ENCODE measurements at regions not wholly inside any gene's neighbourhood (a gene's known extent, or its start where the extent isn't known, plus 50 kb on each side); places are given as distances from the start of the nearest gene placed in this dataset.

- no peaks in the 10 kb centered on the region for H3K4me1 ChIP-seq (ENCODE audit: control insufficient read depth, insufficient read depth, low read length)
- SMC1A ChIA-PET (ENCODE audit: uncharacterized antibody, unreplicated experiment) = no interaction called here
- no peaks in the 10 kb centered on the region for H4K20me1 ChIP-seq (ENCODE audit: control insufficient read depth, insufficient read depth)
- RAD21 ChIA-PET (ENCODE audit: unreplicated experiment) = no interaction called here
- H3K9ac ChIP-seq (ENCODE audit: control insufficient read depth, insufficient read depth, low read length) = no peak overlapping the region
- no peak overlapping the region for H2AFZ ChIP-seq (ENCODE audit: control insufficient read depth, low read depth, low read length)
- BruUV-seq (replicated peaks) = no TSS peak
- POLR2A ChIA-PET = interaction anchor here (0.7 kb wide), 1 partner anchor 227 kb away, joined by 4 read pairs; no protein-coding TSS in a partner anchor
- no peak overlapping the region for H3K27ac ChIP-seq (ENCODE audit: control insufficient read depth, insufficient read depth)
- no peak for ATAC-seq
- in situ Hi-C loops (cut with MboI) = no loop called here
- no peak for FAIRE-seq
- WGBS (ENCODE audit: insufficient coverage, insufficient replicate concordance, low lambda C conversion rate, missing lambda C conversion rate) = 62% methylated on average over 4 of the region's 4 CpGs
- no peaks in the 10 kb centered on the region for H3K36me3 ChIP-seq (ENCODE audit: control insufficient read depth in 2 of 2, insufficient read depth in 2 of 2, low read length in 1 of 2)
- no peak for DNase-seq (ENCODE audit: low read depth, low spot score)
- CTCF ChIA-PET = no interaction called here
- TF ChIP-seq TCF3 (IDR thresholded peaks at IDR 0.05; ENCODE audit: borderline replicate concordance, insufficient read depth, low read depth, low read length) = no peak
- H3K4me2 ChIP-seq (ENCODE audit: control insufficient read depth, insufficient read depth) = no peak overlapping the region
- no peak overlapping the region for H3K4me3 ChIP-seq
- no peaks in the 10 kb centered on the region for H3K27me3 ChIP-seq (replicated peaks in 1 of 2; ENCODE audit: control insufficient read depth in 2 of 2, insufficient read depth in 2 of 2, low read length in 1 of 2)
- intact Hi-C loops (cut with micrococcal nuclease; ENCODE audit: unreplicated experiment) = no loop called here
- H3K79me2 ChIP-seq (ENCODE audit: control insufficient read depth, insufficient read depth, low read length) = no peaks in the 10 kb centered on the region
- no peaks in the 10 kb centered on the region for H3K9me3 ChIP-seq (replicated peaks; ENCODE audit: control insufficient read depth, insufficient read depth, low read length)
Observed at GRCh38 chr17:12301551-12301950, 280.9 kb downstream of the MAP2K4 start.

GRCh38 chr17:12302711-12303110 is 282.0 kb downstream of the MAP2K4 start:
- no peak overlapping the region for H3K9ac ChIP-seq (ENCODE audit: control insufficient read depth, insufficient read depth, low read length)
- ChIA-PET POLR2A (no interaction called here), RAD21 (ENCODE audit: unreplicated experiment) (no interaction called here), CTCF (no interaction called here), SMC1A (ENCODE audit: uncharacterized antibody, unreplicated experiment) (no interaction called here)
- no peaks in the 10 kb centered on the region for H3K79me2 ChIP-seq (ENCODE audit: control insufficient read depth, insufficient read depth, low read length)
- FAIRE-seq = no peak
- intact Hi-C loops (cut with micrococcal nuclease; ENCODE audit: unreplicated experiment) (no loop called here), in situ Hi-C loops (cut with MboI) (no loop called here)
- H3K4me2 ChIP-seq (ENCODE audit: control insufficient read depth, insufficient read depth) = no peak overlapping the region
- H3K9me3 ChIP-seq (replicated peaks; ENCODE audit: control insufficient read depth, insufficient read depth, low read length) = no peaks in the 10 kb centered on the region
- BruUV-seq (replicated peaks) = no TSS peak
- no peaks in the 10 kb centered on the region for H3K4me1 ChIP-seq (ENCODE audit: control insufficient read depth, insufficient read depth, low read length)
- no peak overlapping the region for H3K27ac ChIP-seq (ENCODE audit: control insufficient read depth, insufficient read depth)
- H2AFZ ChIP-seq (ENCODE audit: control insufficient read depth, low read depth, low read length) = no peak overlapping the region
- H3K27me3 ChIP-seq (replicated peaks in 1 of 2; ENCODE audit: control insufficient read depth in 2 of 2, insufficient read depth in 2 of 2, low read length in 1 of 2) = no peaks in the 10 kb centered on the region
- no peak for ATAC-seq
- H3K4me3 ChIP-seq = no peak overlapping the region
- no peaks in the 10 kb centered on the region for H4K20me1 ChIP-seq (ENCODE audit: control insufficient read depth, insufficient read depth)
- no peaks in the 10 kb centered on the region for H3K36me3 ChIP-seq (ENCODE audit: control insufficient read depth in 2 of 2, insufficient read depth in 2 of 2, low read length in 1 of 2)
- no peak for DNase-seq (ENCODE audit: low read depth, low spot score)
- WGBS (ENCODE audit: insufficient coverage, insufficient replicate concordance, low lambda C conversion rate, missing lambda C conversion rate) = 2% methylated on average over 3 of the region's 3 CpGs
- no peak for TF ChIP-seq STAT1 (conservative IDR thresholded peaks at IDR 0.05)
- TF ChIP-seq NFYA (IDR thresholded peaks at IDR 0.05; ENCODE audit: borderline replicate concordance, low read depth, low read length) = no peak
- no peak for TF ChIP-seq MEF2A (IDR thresholded peaks at IDR 0.05; ENCODE audit: insufficient read depth, low read depth, low read length)
- TF ChIP-seq SP1 (IDR thresholded peaks at IDR 0.05; ENCODE audit: low read depth, low read length) = no peak
- no peak for TF ChIP-seq DPF2 (IDR thresholded peaks at IDR 0.05)
- TF ChIP-seq NR2C2 (IDR thresholded peaks at IDR 0.05; ENCODE audit: borderline replicate concordance, control insufficient read depth, insufficient read length, low read depth) = no peak
- TF ChIP-seq SMARCA5 (IDR thresholded peaks at IDR 0.05) = no peak
- TF ChIP-seq RB1 (IDR thresholded peaks at IDR 0.05; ENCODE audit: borderline replicate concordance) = no peak
- no peak for TF ChIP-seq BHLHE40 (IDR thresholded peaks at IDR 0.05; ENCODE audit: borderline replicate concordance in 1 of 2, low read depth in 2 of 2, low read length in 1 of 2)
- no peak for TF ChIP-seq IRF4 (IDR thresholded peaks at IDR 0.05; ENCODE audit: low read depth, low read length)
- TF ChIP-seq ZNF687 (IDR thresholded peaks at IDR 0.05) = no peak
- TF ChIP-seq E2F4 (IDR thresholded peaks at IDR 0.05; ENCODE audit: low read depth, low read length) = no peak
- no peak for TF ChIP-seq FOXK2 (IDR thresholded peaks at IDR 0.05)
- TF ChIP-seq HDAC2 (IDR thresholded peaks at IDR 0.05) = no peak

All from GM12878 (cell line).